GM19324 (cell line): ENCODE measurements at regions not wholly inside any gene's neighbourhood (a gene's known extent, or its start where the extent isn't known, plus 50 kb on each side); places are given as distances from the start of the nearest gene placed in this dataset.
"Not testable (repeated sequence)": the region's sequence is repeated elsewhere in the genome, so short reads cannot be mapped to it uniquely, and the experiment has no call there.

ENCODE experiments used
- ATAC-seq: cut with Tn5 transposase; IDR thresholded peaks from one replicate; pipeline ENCODE4 v1.9.1; 2021; ENCODE audit warnings: mild to moderate bottlenecking, moderate library complexity; ENCODE audit not compliant: unreplicated experiment, low FRiP score

- ATAC-seq, result no peak
Measured at GRCh38 chr12:91655966-91656365, 473.3 kb upstream of the DCN start.

- no peak for ATAC-seq
Measured at GRCh38 chr12:91654087-91654486, 471.5 kb upstream of the DCN start.

GRCh38 chr12:91651728-91652127 lies 469.1 kb upstream of the DCN start:
- no peak for ATAC-seq

GRCh38 chr12:91643763-91644162 lies 461.1 kb upstream of the DCN start:
- ATAC-seq, result no peak

- ATAC-seq, result no peak
Measured at GRCh38 chr12:91640021-91640420, 457.4 kb upstream of the DCN start.

GRCh38 chr12:91639327-91639726 lies 456.7 kb upstream of the DCN start:
- no peak for ATAC-seq

- ATAC-seq, result no peak
Measured at GRCh38 chr12:91637789-91638624, 455.4 kb upstream of the DCN start.

GRCh38 chr12:91636721-91637120 lies 454.1 kb upstream of the DCN start:
- ATAC-seq, result no peak

- not testable (repeated sequence) for ATAC-seq
Measured at GRCh38 chr12:91634386-91634713, 451.7 kb upstream of the DCN start.

GRCh38 chr12:91633734-91634357 lies 451.2 kb upstream of the DCN start:
- ATAC-seq, result no peak

- no peak for ATAC-seq
Measured at GRCh38 chr12:91633206-91633605, 450.6 kb upstream of the DCN start.

GRCh38 chr12:91632042-91632786 lies 449.6 kb upstream of the DCN start:
- ATAC-seq, result no peak

- no peak for ATAC-seq
Measured at GRCh38 chr12:91630596-91631293, 448.1 kb upstream of the DCN start.

GRCh38 chr12:91630083-91630482 lies 447.5 kb upstream of the DCN start:
- ATAC-seq, result no peak

GRCh38 chr12:91629440-91629839 lies 446.8 kb upstream of the DCN start:
- ATAC-seq, result no peak

GRCh38 chr12:91628656-91629055 lies 446.0 kb upstream of the DCN start:
- ATAC-seq, result no peak

- ATAC-seq, result no peak
Measured at GRCh38 chr12:91627225-91627624, 444.6 kb upstream of the DCN start.

- no peak for ATAC-seq
Measured at GRCh38 chr12:91622981-91623380, 440.4 kb upstream of the DCN start.

- no peak for ATAC-seq
Measured at GRCh38 chr12:91622037-91622436, 439.4 kb upstream of the DCN start.

- no peak for ATAC-seq
Measured at GRCh38 chr12:91620992-91621391, 438.4 kb upstream of the DCN start.

- ATAC-seq, result no peak
Measured at GRCh38 chr12:91620422-91620821, 437.8 kb upstream of the DCN start.
